Neural progenitor cell (in vitro differentiated cells): ENCODE measurements at regions not wholly inside any gene's neighbourhood (a gene's known extent, or its start where the extent isn't known, plus 50 kb on each side); places are given as distances from the start of the nearest gene placed in this dataset.
"Not testable (repeated sequence)": the region's sequence is repeated elsewhere in the genome, so short reads cannot be mapped to it uniquely, and the experiment has no call there.

Experiments
- EZH2 ChIP-seq: fragments of 200-600 bp; sonication (generic); IDR thresholded peaks from 2 replicates; pipeline ENCODE4 v1.6.1; 2017; ENCODE audit warnings: antibody characterized with exemption, mild to moderate bottlenecking, moderate library complexity
- EZH2phosphoT487 ChIP-seq: fragments of 200-600 bp; sonication (generic); IDR thresholded peaks from 2 replicates; pipeline ENCODE4 v1.6.1; 2017; ENCODE audit warnings: antibody characterized with exemption
- TF ChIP-seq, protein P1 (sequence below): fragments of 200-600 bp; sonication (generic); IDR thresholded peaks from 2 replicates; pipeline ENCODE4 v1.5.1; 2017; ENCODE audit warnings: antibody characterized with exemption, mild to moderate bottlenecking

- TF ChIP-seq, protein P1, sequence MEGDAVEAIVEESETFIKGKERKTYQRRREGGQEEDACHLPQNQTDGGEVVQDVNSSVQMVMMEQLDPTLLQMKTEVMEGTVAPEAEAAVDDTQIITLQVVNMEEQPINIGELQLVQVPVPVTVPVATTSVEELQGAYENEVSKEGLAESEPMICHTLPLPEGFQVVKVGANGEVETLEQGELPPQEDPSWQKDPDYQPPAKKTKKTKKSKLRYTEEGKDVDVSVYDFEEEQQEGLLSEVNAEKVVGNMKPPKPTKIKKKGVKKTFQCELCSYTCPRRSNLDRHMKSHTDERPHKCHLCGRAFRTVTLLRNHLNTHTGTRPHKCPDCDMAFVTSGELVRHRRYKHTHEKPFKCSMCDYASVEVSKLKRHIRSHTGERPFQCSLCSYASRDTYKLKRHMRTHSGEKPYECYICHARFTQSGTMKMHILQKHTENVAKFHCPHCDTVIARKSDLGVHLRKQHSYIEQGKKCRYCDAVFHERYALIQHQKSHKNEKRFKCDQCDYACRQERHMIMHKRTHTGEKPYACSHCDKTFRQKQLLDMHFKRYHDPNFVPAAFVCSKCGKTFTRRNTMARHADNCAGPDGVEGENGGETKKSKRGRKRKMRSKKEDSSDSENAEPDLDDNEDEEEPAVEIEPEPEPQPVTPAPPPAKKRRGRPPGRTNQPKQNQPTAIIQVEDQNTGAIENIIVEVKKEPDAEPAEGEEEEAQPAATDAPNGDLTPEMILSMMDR: not testable (repeated sequence)
- TF ChIP-seq EZH2, EZH2phosphoT487: not testable (repeated sequence)
Observed at GRCh38 chr1:229175297-229175696, 95.6 kb upstream of the RAB4A start.
